IMR-90 (cell line): ENCODE measurements at regions not wholly inside any gene's neighbourhood (a gene's known extent, or its start where the extent isn't known, plus 50 kb on each side); places are given as distances from the start of the nearest gene placed in this dataset.

ENCODE experiments used
- ATAC-seq: fragments of 200-7000 bp; cut with Tn5 transposase; 2 replicates; pipeline ENCODE4 v1.9.1; 2020; ENCODE audit warnings: low read depth, mild to moderate bottlenecking, moderate library complexity
- BruUV-seq: library from RNA; stranded (reverse); fragments of 400-500 nt; replicated peaks from 2 replicates; lab custom pipeline; 2021; lab: Mats Ljungman, UMichigan
- CTCF ChIA-PET: fragments of 300-600 bp; formaldehyde crosslinking; extraction: SDS; loops from one replicate; lab custom pipeline; 2021; ENCODE audit warnings: antibody characterized with exemption; lab: Yijun Ruan, JAX
- POLR2A ChIA-PET: fragments of 300-600 bp; sonication (Branson Sonifier 250); formaldehyde crosslinking; loops from one replicate; lab custom pipeline; 2022; ENCODE audit warnings: antibody characterized with exemption; ENCODE audit not compliant: unreplicated experiment; lab: Charles Lee
- DNase-seq: peaks from one replicate; pipeline ENCODE4 v3.0.0; 2013
- H2AFZ ChIP-seq: replicated peaks from 2 replicates; pipeline ENCODE3; 2013; ENCODE audit warnings: low read length, mild to moderate bottlenecking; ENCODE audit not compliant: poor library complexity
- H2AK5ac ChIP-seq: 2 replicates; pipeline ENCODE4 v1.6.1; 2013; ENCODE audit warnings: low read depth, low read length, inconsistent platforms
- H2AK9ac ChIP-seq: replicated peaks from 2 replicates; pipeline ENCODE3; 2013; ENCODE audit warnings: mild to moderate bottlenecking, low read depth, low read length, moderate library complexity; ENCODE audit not compliant: poor library complexity
- H2BK120ac ChIP-seq: 2 replicates; pipeline ENCODE4 v1.6.1; 2013; ENCODE audit warnings: low read depth, low read length, inconsistent platforms
- H2BK15ac ChIP-seq: 3 replicates; pipeline ENCODE4 v1.6.1; 2013; ENCODE audit warnings: low read depth, low read length, inconsistent platforms
- H2BK20ac ChIP-seq: 2 replicates; pipeline ENCODE4 v1.6.1; 2013; ENCODE audit warnings: low read depth, mild to moderate bottlenecking, inconsistent platforms, low read length, moderate library complexity
- H2BK5ac ChIP-seq: 2 replicates; pipeline ENCODE4 v1.6.1; 2013; ENCODE audit warnings: mild to moderate bottlenecking, low read depth, low read length, inconsistent platforms; ENCODE audit not compliant: poor library complexity, severe bottlenecking
- H3K14ac ChIP-seq: replicated peaks from 2 replicates; pipeline ENCODE4 v1.6.1; 2013; ENCODE audit warnings: low read depth, low read length, inconsistent platforms
- H3K18ac ChIP-seq: 2 replicates; pipeline ENCODE4 v1.6.1; 2013; ENCODE audit warnings: low read depth, low read length, control low read depth
- H3K23ac ChIP-seq: 2 replicates; pipeline ENCODE4 v1.6.1; 2013; ENCODE audit warnings: low read depth, low read length, inconsistent platforms
- H3K27ac ChIP-seq: 2 replicates; pipeline ENCODE4 v1.5.1; 2013; ENCODE audit warnings: mild to moderate bottlenecking, control low read depth, low read length; ENCODE audit not compliant: insufficient read depth
- H3K27me3 ChIP-seq: 2 replicates; pipeline ENCODE4 v1.6.1; 2013; ENCODE audit warnings: low read length; ENCODE audit not compliant: control insufficient read depth, insufficient read depth
- H3K36me3 ChIP-seq: 2 replicates; pipeline ENCODE4 v1.6.1; 2013; ENCODE audit warnings: low read length, mixed read lengths; ENCODE audit not compliant: control insufficient read depth, insufficient read depth
- H3K4ac ChIP-seq: 2 replicates; pipeline ENCODE4 v1.6.1; 2013; ENCODE audit warnings: low read depth, low read length, inconsistent platforms
- H3K4me1 ChIP-seq: 2 replicates; pipeline ENCODE4 v1.6.1; 2013; ENCODE audit warnings: low read length, mixed read lengths; ENCODE audit not compliant: control insufficient read depth, insufficient read depth
- H3K4me2 ChIP-seq: 2 replicates; pipeline ENCODE4 v1.6.1; 2013; ENCODE audit warnings: low read depth, mild to moderate bottlenecking, control low read depth, low read length, moderate library complexity
- H3K4me3 ChIP-seq: 2 replicates; pipeline ENCODE4 v1.5.1; 2013; ENCODE audit warnings: low read depth, mild to moderate bottlenecking, control low read depth, low read length, moderate library complexity; ENCODE audit not compliant: insufficient read depth
- H3K56ac ChIP-seq: 2 replicates; pipeline ENCODE4 v1.6.1; 2013; ENCODE audit warnings: low read length, inconsistent platforms; ENCODE audit not compliant: insufficient read depth; ENCODE audit errors: extremely low read depth
- H3K79me1 ChIP-seq, 2 experiments: 2 replicates each; pipeline ENCODE4 v1.6.1; 2013; ENCODE audit warnings: low read length in 2 of 2, inconsistent platforms in 1 of 2, low read depth in 1 of 2
- H3K9ac ChIP-seq: 2 replicates; pipeline ENCODE4 v1.6.1; 2013; ENCODE audit warnings: low read depth, low read length, control low read depth
- H3K9me1 ChIP-seq: 2 replicates; pipeline ENCODE4 v1.6.1; 2013; ENCODE audit warnings: low read length, inconsistent platforms; ENCODE audit not compliant: insufficient read depth
- H3K9me3 ChIP-seq: 2 replicates; pipeline ENCODE4 v1.6.1; 2013; ENCODE audit warnings: low read length; ENCODE audit not compliant: control insufficient read depth, insufficient read depth
- H4K20me1 ChIP-seq: 2 replicates; pipeline ENCODE4 v1.6.1; 2013; ENCODE audit warnings: low read length, inconsistent platforms; ENCODE audit not compliant: insufficient read depth
- H4K5ac ChIP-seq: 2 replicates; pipeline ENCODE4 v1.6.1; 2013; ENCODE audit warnings: mild to moderate bottlenecking, low read depth, low read length, control low read depth
- H4K8ac ChIP-seq, 2 experiments: 2 replicates each; pipeline ENCODE4 v1.6.1; 2013; ENCODE audit warnings: low read depth in 2 of 2, low read length in 2 of 2, control low read depth in 1 of 2, inconsistent platforms in 1 of 2
- H4K91ac ChIP-seq: 2 replicates; pipeline ENCODE4 v1.6.1; 2013; ENCODE audit warnings: low read depth, low read length, inconsistent platforms; ENCODE audit not compliant: insufficient read depth
- BHLHE40 ChIP-seq: fragments of 150-350 bp; IDR thresholded peaks from 2 replicates; pipeline ENCODE4 v1.6.1; 2016; ENCODE audit warnings: mild to moderate bottlenecking, low read depth, low read length
- CEBPB ChIP-seq: IDR thresholded peaks from 2 replicates; pipeline ENCODE4 v1.6.1; 2012; ENCODE audit warnings: low read depth, low read length, improper control_type of control experiment
- MAFK ChIP-seq: IDR thresholded peaks from 2 replicates; pipeline ENCODE4 v1.6.1; 2012; ENCODE audit warnings: low read depth, low read length, improper control_type of control experiment
- MXI1 ChIP-seq: IDR thresholded peaks from 2 replicates; pipeline ENCODE4 v1.6.1; 2012; ENCODE audit warnings: low read depth, mild to moderate bottlenecking, low read length, moderate library complexity, borderline replicate concordance
- NFE2L2 ChIP-seq: fragments of 150-350 bp; IDR thresholded peaks from 2 replicates; pipeline ENCODE4 v1.6.1; 2016; ENCODE audit warnings: low read depth, mild to moderate bottlenecking, low read length
- POLR2A ChIP-seq: IDR thresholded peaks from 2 replicates; pipeline ENCODE4 v1.6.1; 2012; ENCODE audit warnings: mild to moderate bottlenecking, low read depth, low read length
- RCOR1 ChIP-seq: IDR thresholded peaks from 2 replicates; pipeline ENCODE4 v1.6.1; 2012; ENCODE audit warnings: mild to moderate bottlenecking, low read length, improper control_type of control experiment; ENCODE audit not compliant: insufficient replicate concordance
- RFX5 ChIP-seq: IDR thresholded peaks from 2 replicates; pipeline ENCODE4 v1.8.0; 2012; ENCODE audit warnings: low read depth, mild to moderate bottlenecking, low read length, moderate library complexity
- SMC3 ChIP-seq: fragments of 150-350 bp; IDR thresholded peaks from 2 replicates; pipeline ENCODE4 v1.6.1; 2016; ENCODE audit warnings: low read depth, mild to moderate bottlenecking, antibody characterized with exemption, low read length, moderate library complexity
- WGBS, 2 experiments: methylation state at CpG; one replicate each; pipeline versions ENCODE4 v1.1.5 to v1.1.7; 2013; ENCODE audit warnings: missing lambda C conversion rate in 2 of 2; ENCODE audit not compliant: insufficient read length in 1 of 2; ENCODE audit errors: extremely low coverage in 2 of 2; 5-methylcytosine and 5-hydroxymethylcytosine counted together
- dilution Hi-C: fragments of 300-500 bp; cut with HindIII; formaldehyde crosslinking; loops from one replicate; pipeline ENCODE4 v1.14.3; 2018; ENCODE audit warnings: low sequenced_read_pairs; ENCODE audit not compliant: unreplicated experiment
- in situ Hi-C: fragments of 300-500 bp; cut with MboI; formaldehyde crosslinking; loops from 3 replicates; pipeline ENCODE4 v1.14.3; 2019; ENCODE audit warnings: low sequenced_read_pairs, inconsistent platforms, mixed read lengths
- intact Hi-C: fragments of 100-400 bp; cut with micrococcal nuclease; formaldehyde crosslinking; loops from 2 replicates; pipeline ENCODE4 v1.10.0; 2022
- TF ChIP-seq, protein P1 (sequence below): conservative IDR thresholded peaks from 2 replicates; pipeline ENCODE4 v1.5.1; 2012; ENCODE audit warnings: mild to moderate bottlenecking, low read depth, low read length, improper control_type of control experiment

DNA sequence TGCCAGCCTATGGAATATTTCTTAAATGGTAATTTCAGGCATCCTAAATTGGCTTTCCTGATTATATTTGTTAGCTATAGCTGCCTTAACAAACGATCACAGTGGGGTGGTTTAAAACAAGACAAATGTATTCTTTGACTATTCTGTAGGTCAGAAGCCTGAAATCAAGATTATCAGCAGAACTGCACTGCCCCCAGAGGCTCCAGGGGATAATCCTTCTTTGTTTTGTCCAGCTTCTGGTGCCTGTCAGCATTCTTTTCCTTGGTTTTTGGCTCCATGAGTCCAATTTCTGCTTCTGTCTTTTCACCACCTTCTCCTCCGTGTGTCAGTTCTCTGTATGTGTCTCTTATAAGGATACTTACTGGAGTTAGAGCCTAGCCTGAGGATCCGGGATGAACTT is 1282.2 kb upstream of the USP15 start:
- no peak overlapping the region for H2BK20ac ChIP-seq
- no peaks in the 10 kb centered on the region for H3K27me3 ChIP-seq
- H4K20me1 ChIP-seq = no peaks in the 10 kb centered on the region
- BruUV-seq = no TSS peak
- WGBS, 2 experiments = no CpG with 5 or more reads among the region's 3 CpGs
- H3K23ac ChIP-seq = no peak overlapping the region
- no peak overlapping the region for H2BK5ac ChIP-seq
- H3K9me1 ChIP-seq = no peaks in the 10 kb centered on the region
- in situ Hi-C loops = no loop called here
- H3K27ac ChIP-seq = no peak overlapping the region
- DNase-seq = no peak
- H2BK120ac ChIP-seq = no peak overlapping the region
- TF ChIP-seq MAFK (no peak), RFX5 (no peak), POLR2A (no peak), BHLHE40 (no peak), SMC3 (no peak), CEBPB (no peak), RCOR1 (no peak), MXI1 (no peak), NFE2L2 (no peak)
- TF ChIP-seq, protein P1, sequence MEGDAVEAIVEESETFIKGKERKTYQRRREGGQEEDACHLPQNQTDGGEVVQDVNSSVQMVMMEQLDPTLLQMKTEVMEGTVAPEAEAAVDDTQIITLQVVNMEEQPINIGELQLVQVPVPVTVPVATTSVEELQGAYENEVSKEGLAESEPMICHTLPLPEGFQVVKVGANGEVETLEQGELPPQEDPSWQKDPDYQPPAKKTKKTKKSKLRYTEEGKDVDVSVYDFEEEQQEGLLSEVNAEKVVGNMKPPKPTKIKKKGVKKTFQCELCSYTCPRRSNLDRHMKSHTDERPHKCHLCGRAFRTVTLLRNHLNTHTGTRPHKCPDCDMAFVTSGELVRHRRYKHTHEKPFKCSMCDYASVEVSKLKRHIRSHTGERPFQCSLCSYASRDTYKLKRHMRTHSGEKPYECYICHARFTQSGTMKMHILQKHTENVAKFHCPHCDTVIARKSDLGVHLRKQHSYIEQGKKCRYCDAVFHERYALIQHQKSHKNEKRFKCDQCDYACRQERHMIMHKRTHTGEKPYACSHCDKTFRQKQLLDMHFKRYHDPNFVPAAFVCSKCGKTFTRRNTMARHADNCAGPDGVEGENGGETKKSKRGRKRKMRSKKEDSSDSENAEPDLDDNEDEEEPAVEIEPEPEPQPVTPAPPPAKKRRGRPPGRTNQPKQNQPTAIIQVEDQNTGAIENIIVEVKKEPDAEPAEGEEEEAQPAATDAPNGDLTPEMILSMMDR = no peak
- no peaks in the 10 kb centered on the region for H3K36me3 ChIP-seq
- no peak overlapping the region for H2AFZ ChIP-seq
- intact Hi-C loops = no loop called here
- no peak overlapping the region for H4K91ac ChIP-seq
- H3K4me2 ChIP-seq = no peak overlapping the region
- POLR2A ChIA-PET = no interaction called here
- no peak overlapping the region for H3K4me3 ChIP-seq
- H4K8ac ChIP-seq = no peak overlapping the region
- H3K9me3 ChIP-seq = no peaks in the 10 kb centered on the region; the same call in none of the 2 replicates
- no peak for ATAC-seq
- H2AK9ac ChIP-seq = no peak overlapping the region
- H3K9ac ChIP-seq = no peak overlapping the region
- no peak overlapping the region for H3K4ac ChIP-seq
- H4K5ac ChIP-seq = no peak overlapping the region
- no peak overlapping the region for H2BK15ac ChIP-seq
- H3K18ac ChIP-seq = no peak overlapping the region
- H2AK5ac ChIP-seq = no peak overlapping the region
- dilution Hi-C loops = no loop called here
- no peaks in the 10 kb centered on the region for H3K4me1 ChIP-seq
- CTCF ChIA-PET = interaction anchor here (0.6 kb wide), 1 partner anchor 1514 kb away, joined by 3 read pairs; no protein-coding TSS in a partner anchor
- H3K79me1 ChIP-seq = no peaks in the 10 kb centered on the region
- no peak overlapping the region for H3K14ac ChIP-seq
- no peak overlapping the region for H3K56ac ChIP-seq
